ENCODE measurements at regions not wholly inside any gene's neighbourhood (a gene's known extent, or its start where the extent isn't known, plus 50 kb on each side); places are given as distances from the start of the nearest gene placed in this dataset.

GRCh38 chr15:69505956-69506556, 53.4 kb downstream of the RPLP1 start:
- DNase-seq (ENCODE audit: low read depth, low spot score) = no peak

- DNase-seq (ENCODE audit: low read depth, low spot score) = no peak
Observed at GRCh38 chr15:69508659-69509058, 56.0 kb downstream of the RPLP1 start.

- no peak for DNase-seq (ENCODE audit: low read depth, low spot score)
Observed at GRCh38 chr15:69509131-69509530, 56.5 kb downstream of the RPLP1 start.

- DNase-seq (ENCODE audit: low read depth, low spot score) = no peak
Observed at GRCh38 chr15:69510556-69510955, 57.9 kb downstream of the RPLP1 start.

- DNase-seq (ENCODE audit: low read depth, low spot score) = no peak
Observed at GRCh38 chr15:69511015-69511414, 58.4 kb downstream of the RPLP1 start.

- DNase-seq (ENCODE audit: low read depth, low spot score) = no peak
Observed at GRCh38 chr15:69511716-69512340, 59.2 kb downstream of the RPLP1 start.

GRCh38 chr15:69513450-69513960, 60.9 kb downstream of the RPLP1 start:
- no peak for DNase-seq (ENCODE audit: low read depth, low spot score)

- no peak for DNase-seq (ENCODE audit: low read depth, low spot score)
Observed at GRCh38 chr15:69513986-69514385, 61.4 kb downstream of the RPLP1 start.

- no peak for DNase-seq (ENCODE audit: low read depth, low spot score)
Observed at GRCh38 chr15:69515508-69515907, 62.9 kb downstream of the RPLP1 start.

- no peak for DNase-seq (ENCODE audit: low read depth, low spot score)
Observed at GRCh38 chr15:69515926-69516325, 63.3 kb downstream of the RPLP1 start.

- no peak for DNase-seq (ENCODE audit: low read depth, low spot score)
Observed at GRCh38 chr15:69517052-69517451, 64.4 kb downstream of the RPLP1 start.

- DNase-seq (ENCODE audit: low read depth, low spot score) = no peak
Observed at GRCh38 chr15:69518806-69519205, 66.2 kb downstream of the RPLP1 start.

GRCh38 chr15:69520067-69520466, 67.4 kb downstream of the RPLP1 start:
- no peak for DNase-seq (ENCODE audit: low read depth, low spot score)

- no peak for DNase-seq (ENCODE audit: low read depth, low spot score)
Observed at GRCh38 chr15:69522361-69522760, 69.7 kb downstream of the RPLP1 start.

GRCh38 chr15:69523010-69524001, 70.7 kb downstream of the RPLP1 start:
- no peak for DNase-seq (ENCODE audit: low read depth, low spot score)

- no peak for DNase-seq (ENCODE audit: low read depth, low spot score)
Observed at GRCh38 chr15:69524296-69524695, 71.7 kb downstream of the RPLP1 start.

GRCh38 chr15:69524814-69525213, 72.2 kb downstream of the RPLP1 start:
- no peak for DNase-seq (ENCODE audit: low read depth, low spot score)

GRCh38 chr15:69525543-69525942, 72.9 kb downstream of the RPLP1 start:
- DNase-seq (ENCODE audit: low read depth, low spot score) = no peak

- DNase-seq (ENCODE audit: low read depth, low spot score) = no peak
Observed at GRCh38 chr15:69526081-69527061, 73.8 kb downstream of the RPLP1 start.

- no peak for DNase-seq (ENCODE audit: low read depth, low spot score)
Observed at GRCh38 chr15:69529141-69529540, 76.5 kb downstream of the RPLP1 start.
